ENCODE measurements at regions not wholly inside any gene's neighbourhood (a gene's known extent, or its start where the extent isn't known, plus 50 kb on each side); places are given as distances from the start of the nearest gene placed in this dataset.
A peak's percentile ranks its signal among the peaks of the same experiment; 100 is the strongest.
"Not testable (repeated sequence)": the region's sequence is repeated elsewhere in the genome, so short reads cannot be mapped to it uniquely, and the experiment has no call there.

DNA sequence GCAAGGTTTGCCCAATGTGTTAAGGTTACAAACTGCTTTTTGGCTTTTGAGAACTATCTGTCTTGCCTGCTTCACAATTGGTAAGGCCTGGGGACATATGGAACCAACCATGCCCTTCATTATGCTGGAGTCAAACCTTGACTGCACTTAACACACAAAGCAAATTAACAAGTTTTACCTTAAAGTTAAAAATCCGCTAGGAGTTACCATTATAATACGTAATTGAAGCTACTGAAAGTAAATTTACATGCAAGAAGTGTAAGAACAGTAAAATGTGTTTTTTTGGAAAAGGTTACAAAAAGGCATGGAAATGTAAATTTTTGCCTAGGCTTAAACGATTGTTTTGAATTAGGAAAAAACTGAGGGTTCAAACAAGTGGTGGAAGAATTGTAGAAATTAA, 69.7 kb downstream of the BMP15 start:
- H3K4me3 ChIP-seq (IDR thresholded peaks at IDR 0.05; ENCODE audit: insufficient read depth, low read depth, low read length): no peak overlapping the region
- no peaks in the 10 kb centered on the region for H3K79me2 ChIP-seq (ENCODE audit: insufficient read depth, low read depth)
- no peak overlapping the region for H3K4me2 ChIP-seq
- no peaks in the 10 kb centered on the region for H4K20me1 ChIP-seq (ENCODE audit: insufficient read depth)
- TF ChIP-seq, protein P1, sequence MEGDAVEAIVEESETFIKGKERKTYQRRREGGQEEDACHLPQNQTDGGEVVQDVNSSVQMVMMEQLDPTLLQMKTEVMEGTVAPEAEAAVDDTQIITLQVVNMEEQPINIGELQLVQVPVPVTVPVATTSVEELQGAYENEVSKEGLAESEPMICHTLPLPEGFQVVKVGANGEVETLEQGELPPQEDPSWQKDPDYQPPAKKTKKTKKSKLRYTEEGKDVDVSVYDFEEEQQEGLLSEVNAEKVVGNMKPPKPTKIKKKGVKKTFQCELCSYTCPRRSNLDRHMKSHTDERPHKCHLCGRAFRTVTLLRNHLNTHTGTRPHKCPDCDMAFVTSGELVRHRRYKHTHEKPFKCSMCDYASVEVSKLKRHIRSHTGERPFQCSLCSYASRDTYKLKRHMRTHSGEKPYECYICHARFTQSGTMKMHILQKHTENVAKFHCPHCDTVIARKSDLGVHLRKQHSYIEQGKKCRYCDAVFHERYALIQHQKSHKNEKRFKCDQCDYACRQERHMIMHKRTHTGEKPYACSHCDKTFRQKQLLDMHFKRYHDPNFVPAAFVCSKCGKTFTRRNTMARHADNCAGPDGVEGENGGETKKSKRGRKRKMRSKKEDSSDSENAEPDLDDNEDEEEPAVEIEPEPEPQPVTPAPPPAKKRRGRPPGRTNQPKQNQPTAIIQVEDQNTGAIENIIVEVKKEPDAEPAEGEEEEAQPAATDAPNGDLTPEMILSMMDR (conservative IDR thresholded peaks at IDR 0.05; ENCODE audit: low read depth, low read length): no peak
- H3K9ac ChIP-seq: no peak overlapping the region
- no peaks in the 10 kb centered on the region for H3K36me3 ChIP-seq (ENCODE audit: insufficient read depth)
- H2AFZ ChIP-seq (ENCODE audit: low read depth): no peak overlapping the region
- H3K4me1 ChIP-seq (ENCODE audit: low read depth, poor library complexity, severe bottlenecking): no peaks in the 10 kb centered on the region
- H3K27me3 ChIP-seq (ENCODE audit: insufficient read depth, low read depth): no peaks in the 10 kb centered on the region
- H3K27ac ChIP-seq: no peak overlapping the region

DNA sequence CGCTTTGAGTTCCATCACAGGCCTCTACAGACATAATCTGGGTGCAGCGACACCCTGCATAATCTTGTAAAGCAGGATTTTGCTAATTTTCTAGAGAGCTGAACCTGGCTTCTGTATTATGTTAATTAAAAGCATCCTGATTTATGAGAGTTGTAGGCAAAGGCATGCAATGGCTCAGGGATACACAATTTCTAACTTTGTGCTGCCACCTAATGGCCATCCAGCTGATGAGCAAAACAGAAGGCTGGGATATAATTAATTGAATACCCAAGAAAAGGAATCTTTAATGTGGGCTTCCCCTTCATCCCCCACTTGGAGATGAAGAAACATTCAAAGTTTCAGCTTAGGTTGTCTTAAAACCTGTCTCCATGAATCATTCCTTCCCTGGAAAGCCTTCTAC, 78.1 kb downstream of the BMP15 start:
- H3K4me1 ChIP-seq (ENCODE audit: low read depth, poor library complexity, severe bottlenecking): no peaks in the 10 kb centered on the region
- TF ChIP-seq, protein P1 (conservative IDR thresholded peaks at IDR 0.05; ENCODE audit: low read depth, low read length): peak; percentile 50
- H3K27ac ChIP-seq: no peak overlapping the region
- H3K27me3 ChIP-seq (ENCODE audit: insufficient read depth, low read depth): no peaks in the 10 kb centered on the region
- H3K36me3 ChIP-seq (ENCODE audit: insufficient read depth): no peaks in the 10 kb centered on the region
- H2AFZ ChIP-seq (ENCODE audit: low read depth): no peak overlapping the region
- no peak overlapping the region for H3K4me3 ChIP-seq (IDR thresholded peaks at IDR 0.05; ENCODE audit: insufficient read depth, low read depth, low read length)
- H3K79me2 ChIP-seq (ENCODE audit: insufficient read depth, low read depth): no peaks in the 10 kb centered on the region
- no peaks in the 10 kb centered on the region for H4K20me1 ChIP-seq (ENCODE audit: insufficient read depth)
- no peak overlapping the region for H3K9ac ChIP-seq
- H3K4me2 ChIP-seq: no peak overlapping the region

DNA sequence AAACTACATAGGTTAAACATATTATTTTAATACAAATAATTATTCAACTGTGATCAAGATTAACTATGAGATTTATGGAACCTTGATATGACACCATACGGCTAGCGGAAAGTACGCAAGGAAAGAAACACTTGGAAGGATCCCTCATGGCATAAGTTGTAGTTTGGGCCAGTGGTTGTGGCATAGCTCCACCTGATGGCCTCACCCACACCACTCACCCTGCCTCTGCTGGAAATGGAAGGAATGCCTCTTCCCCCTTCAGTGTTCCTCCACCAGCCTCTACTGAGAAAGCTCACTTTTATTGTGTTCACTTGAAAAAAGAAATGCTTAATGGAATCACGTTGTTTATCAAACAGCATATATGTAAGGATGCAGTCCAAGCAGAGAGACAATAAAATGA, 86.4 kb downstream of the BMP15 start:
- Histone ChIP-seq H3K27ac (no peak overlapping the region), H3K9ac (no peak overlapping the region), H3K27me3 (ENCODE audit: insufficient read depth, low read depth) (no peaks in the 10 kb centered on the region), H3K79me2 (ENCODE audit: insufficient read depth, low read depth) (no peaks in the 10 kb centered on the region), H3K4me2 (no peak overlapping the region), H3K36me3 (ENCODE audit: insufficient read depth) (no peaks in the 10 kb centered on the region), H2AFZ (ENCODE audit: low read depth) (no peak overlapping the region), H3K4me3 (IDR thresholded peaks at IDR 0.05; ENCODE audit: insufficient read depth, low read depth, low read length) (no peak overlapping the region), H4K20me1 (ENCODE audit: insufficient read depth) (no peaks in the 10 kb centered on the region), H3K4me1 (ENCODE audit: low read depth, poor library complexity, severe bottlenecking) (no peaks in the 10 kb centered on the region)
- TF ChIP-seq, protein P1 (conservative IDR thresholded peaks at IDR 0.05; ENCODE audit: low read depth, low read length): no peak

GRCh38 chrX:51000384-51000783, 89.8 kb downstream of the BMP15 start:
- not testable (repeated sequence) for H3K4me3 ChIP-seq (IDR thresholded peaks at IDR 0.05; ENCODE audit: insufficient read depth, low read depth, low read length); H3K4me1 ChIP-seq (ENCODE audit: low read depth, poor library complexity, severe bottlenecking); H4K20me1 ChIP-seq (ENCODE audit: insufficient read depth); H2AFZ ChIP-seq (ENCODE audit: low read depth); H3K27ac ChIP-seq; H3K4me2 ChIP-seq; H3K27me3 ChIP-seq (ENCODE audit: insufficient read depth, low read depth); H3K36me3 ChIP-seq (ENCODE audit: insufficient read depth); H3K9ac ChIP-seq; H3K79me2 ChIP-seq (ENCODE audit: insufficient read depth, low read depth)

DNA sequence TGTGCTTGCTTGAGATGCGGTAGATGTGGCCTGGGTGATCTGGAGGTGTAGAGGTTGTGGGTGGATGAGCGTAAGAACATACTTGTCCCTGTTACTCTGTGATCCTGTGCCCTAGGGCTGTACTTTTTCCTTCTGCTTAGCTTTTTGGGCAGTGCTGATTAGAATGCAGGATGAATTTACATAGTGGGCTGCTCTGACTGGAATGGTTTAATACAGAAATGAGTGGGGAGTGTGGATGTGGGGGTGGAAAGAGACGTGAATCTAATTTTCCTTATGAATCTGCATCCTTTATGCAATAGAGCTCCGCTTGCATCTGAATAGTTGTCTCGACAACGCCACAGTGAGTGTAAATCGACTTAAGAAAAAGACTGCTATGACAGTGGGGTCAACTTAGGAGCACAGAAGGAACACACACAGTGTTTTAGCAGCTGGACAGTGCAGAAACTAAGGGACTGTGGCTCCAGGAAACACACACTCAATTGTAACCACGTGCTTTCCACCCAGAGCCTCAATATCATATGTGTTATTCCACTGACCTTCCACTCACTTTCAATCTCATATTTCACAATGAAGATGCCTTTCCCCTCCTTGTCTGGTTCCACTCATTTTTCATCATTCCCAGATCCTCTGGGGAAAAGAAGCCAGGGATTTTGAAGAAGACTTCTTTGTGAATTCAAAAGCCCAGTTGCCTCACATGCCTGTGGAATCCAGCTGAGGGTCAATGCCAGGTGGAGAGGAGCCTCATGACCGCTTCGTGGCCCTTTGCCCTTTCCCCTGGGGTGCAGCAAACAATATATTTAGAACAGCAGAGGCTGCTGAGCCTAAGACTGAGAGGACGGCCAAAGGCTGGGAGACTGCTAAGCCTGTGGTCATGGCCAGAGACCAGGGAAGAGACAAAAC, 91.4 kb downstream of the BMP15 start:
- not testable (repeated sequence) for H3K9ac ChIP-seq; H3K4me2 ChIP-seq; H3K27ac ChIP-seq; H3K4me3 ChIP-seq (IDR thresholded peaks at IDR 0.05; ENCODE audit: insufficient read depth, low read depth, low read length); H3K27me3 ChIP-seq (ENCODE audit: insufficient read depth, low read depth); H3K4me1 ChIP-seq (ENCODE audit: low read depth, poor library complexity, severe bottlenecking); H3K79me2 ChIP-seq (ENCODE audit: insufficient read depth, low read depth); H4K20me1 ChIP-seq (ENCODE audit: insufficient read depth); H3K36me3 ChIP-seq (ENCODE audit: insufficient read depth); H2AFZ ChIP-seq (ENCODE audit: low read depth)
